A673 (cell line): ENCODE measurements at regions not wholly inside any gene's neighbourhood (a gene's known extent, or its start where the extent isn't known, plus 50 kb on each side); places are given as distances from the start of the nearest gene placed in this dataset.

ENCODE experiments used
- CTCF ChIP-seq: fragments of 300-800, 200-600 bp; sonication (generic); conservative IDR thresholded peaks from 2 replicates; pipeline ENCODE4 v1.5.1; 2017; ENCODE audit warnings: low read depth, mild to moderate bottlenecking, antibody characterized with exemption, low read length, moderate library complexity, mixed read lengths
- EZH2 ChIP-seq: fragments of 200-600 bp; sonication (generic); IDR thresholded peaks from 2 replicates; pipeline ENCODE4 v1.6.1; 2017; ENCODE audit warnings: borderline replicate concordance, low read depth, mild to moderate bottlenecking, mixed read lengths, antibody characterized with exemption, low read length; ENCODE audit not compliant: poor library complexity, severe bottlenecking

DNA sequence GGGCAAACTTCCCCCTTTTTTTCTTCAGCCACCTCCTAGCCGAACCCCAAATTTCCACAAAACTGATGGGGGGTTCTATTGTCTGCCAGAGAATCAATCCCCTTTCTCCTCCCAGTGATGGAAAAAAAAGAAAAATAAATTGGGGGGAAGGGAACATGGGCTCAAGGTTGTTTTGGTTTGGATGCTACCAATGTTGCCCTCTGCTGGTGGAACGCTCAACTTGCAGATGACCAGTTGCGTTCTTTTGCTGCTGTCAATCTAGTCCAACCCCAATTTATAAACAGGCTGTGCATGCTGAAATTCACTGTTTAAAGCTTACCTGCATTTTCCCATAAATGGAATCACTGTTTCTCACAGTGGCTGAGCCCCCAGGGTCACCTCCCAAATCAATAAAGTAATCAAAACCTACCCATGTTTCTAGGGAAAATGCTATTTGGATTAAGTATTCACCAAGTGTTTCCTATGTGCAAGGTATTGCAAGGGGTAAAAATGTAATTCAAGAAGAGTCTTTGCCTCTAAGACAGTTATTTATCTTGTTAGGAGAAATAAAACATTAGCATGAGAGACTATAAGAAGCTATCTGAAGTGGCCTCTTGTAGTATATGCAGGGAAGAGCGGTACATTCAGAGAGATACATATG is 116.7 kb upstream of the TMEM164 start:
- TF ChIP-seq CTCF = peak; percentile 85
- TF ChIP-seq EZH2 = no peak
